Epithelial cell of proximal tubule (primary cell): ENCODE measurements at regions not wholly inside any gene's neighbourhood (a gene's known extent, or its start where the extent isn't known, plus 50 kb on each side); places are given as distances from the start of the nearest gene placed in this dataset.

Experiments
- DNase-seq: peaks from one replicate; pipeline ENCODE4 v3.0.0-alpha.2; 2011; ENCODE audit warnings: low read depth
- H3K4me3 ChIP-seq: 2 replicates; pipeline ENCODE4 v1.5.1; 2011; ENCODE audit warnings: low read depth, mild to moderate bottlenecking, low read length
- TF ChIP-seq, protein P1 (sequence below): conservative IDR thresholded peaks from 2 replicates; pipeline ENCODE4 v1.5.1; 2012; ENCODE audit warnings: low read depth, mild to moderate bottlenecking, low read length

DNA sequence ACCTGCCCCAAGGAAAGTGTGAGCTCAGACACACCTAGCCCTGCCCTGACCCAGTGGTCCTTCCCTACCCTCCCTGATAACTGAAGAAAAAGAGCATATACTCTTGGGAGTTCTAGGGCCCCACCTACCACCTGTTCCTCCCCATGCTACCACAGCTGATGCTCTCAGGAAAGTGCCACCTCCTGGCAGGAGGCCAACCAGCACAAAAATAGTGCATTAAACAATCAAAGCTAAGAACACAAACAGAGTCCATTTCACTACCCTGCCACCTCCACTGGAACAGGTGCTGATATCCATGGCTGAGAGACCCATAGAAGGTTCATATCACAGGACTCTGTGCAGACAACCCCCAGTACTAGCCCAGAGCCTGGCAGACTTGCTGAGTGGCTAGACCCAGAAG lies 288.6 kb upstream of the PHF14 start:
- TF ChIP-seq, protein P1, sequence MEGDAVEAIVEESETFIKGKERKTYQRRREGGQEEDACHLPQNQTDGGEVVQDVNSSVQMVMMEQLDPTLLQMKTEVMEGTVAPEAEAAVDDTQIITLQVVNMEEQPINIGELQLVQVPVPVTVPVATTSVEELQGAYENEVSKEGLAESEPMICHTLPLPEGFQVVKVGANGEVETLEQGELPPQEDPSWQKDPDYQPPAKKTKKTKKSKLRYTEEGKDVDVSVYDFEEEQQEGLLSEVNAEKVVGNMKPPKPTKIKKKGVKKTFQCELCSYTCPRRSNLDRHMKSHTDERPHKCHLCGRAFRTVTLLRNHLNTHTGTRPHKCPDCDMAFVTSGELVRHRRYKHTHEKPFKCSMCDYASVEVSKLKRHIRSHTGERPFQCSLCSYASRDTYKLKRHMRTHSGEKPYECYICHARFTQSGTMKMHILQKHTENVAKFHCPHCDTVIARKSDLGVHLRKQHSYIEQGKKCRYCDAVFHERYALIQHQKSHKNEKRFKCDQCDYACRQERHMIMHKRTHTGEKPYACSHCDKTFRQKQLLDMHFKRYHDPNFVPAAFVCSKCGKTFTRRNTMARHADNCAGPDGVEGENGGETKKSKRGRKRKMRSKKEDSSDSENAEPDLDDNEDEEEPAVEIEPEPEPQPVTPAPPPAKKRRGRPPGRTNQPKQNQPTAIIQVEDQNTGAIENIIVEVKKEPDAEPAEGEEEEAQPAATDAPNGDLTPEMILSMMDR, result no peak
- no peak for DNase-seq
- no peak overlapping the region for H3K4me3 ChIP-seq

DNA sequence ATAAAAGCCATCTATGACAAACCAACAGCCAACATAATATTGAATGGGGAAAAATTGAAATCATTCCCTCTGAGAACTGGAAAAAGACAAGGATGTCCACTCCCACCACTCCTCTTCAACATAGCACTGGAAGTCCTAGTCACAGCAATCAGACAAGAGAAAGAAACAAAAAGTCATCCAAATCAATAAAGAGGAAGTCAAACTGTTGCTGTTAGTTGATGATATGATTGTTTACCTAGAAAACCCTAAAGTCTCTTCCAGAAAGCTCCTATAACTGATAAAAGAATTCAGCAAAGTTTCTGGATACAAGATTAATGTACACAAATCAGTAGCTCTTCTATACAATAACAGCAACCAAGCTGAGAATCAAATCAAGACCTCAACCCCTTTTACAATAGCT lies 285.1 kb upstream of the PHF14 start:
- DNase-seq, result no peak
- TF ChIP-seq, protein P1, result no peak
- H3K4me3 ChIP-seq, result no peak overlapping the region

DNA sequence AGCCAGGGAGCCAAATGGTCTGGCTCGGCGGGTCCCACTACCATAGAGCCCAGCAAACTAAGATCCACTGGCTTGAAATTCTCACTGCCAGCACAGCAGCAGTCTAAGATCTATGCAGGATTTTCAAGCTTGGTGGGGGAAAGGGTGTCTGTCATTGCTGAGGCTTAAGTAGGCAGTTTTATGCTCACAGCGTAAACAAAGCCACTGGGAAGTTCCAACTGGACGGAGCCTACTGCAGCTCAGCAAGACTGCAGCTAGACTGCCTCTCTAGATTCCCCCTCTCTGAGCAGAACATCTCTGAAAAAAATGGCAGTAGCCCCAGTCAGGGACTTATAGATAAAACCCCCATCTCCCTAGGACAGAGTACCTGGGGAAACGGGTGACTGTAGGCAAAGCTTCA lies 277.6 kb upstream of the PHF14 start:
- no peak for DNase-seq
- TF ChIP-seq, protein P1, result no peak

DNA sequence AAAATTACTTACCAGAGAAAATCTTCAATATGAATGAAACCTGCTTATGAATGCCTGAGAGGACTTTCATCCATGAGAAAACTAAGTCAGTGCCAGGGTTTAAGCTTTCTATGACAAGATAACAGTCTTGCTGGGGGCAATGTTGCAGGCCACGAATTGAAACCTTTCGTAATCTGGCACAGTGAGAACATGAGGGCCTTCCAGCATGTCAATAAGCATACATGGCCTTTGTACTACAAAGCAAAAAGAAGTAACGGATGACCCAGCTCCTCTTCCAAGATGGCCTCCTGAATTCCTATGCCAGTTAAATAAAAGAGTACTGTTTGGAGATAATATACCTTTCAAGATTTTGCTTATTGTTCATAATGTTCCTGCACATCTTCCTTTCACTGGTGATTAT lies 270.6 kb upstream of the PHF14 start:
- H3K4me3 ChIP-seq, result no peak overlapping the region
- no peak for DNase-seq
- TF ChIP-seq, protein P1, result no peak

More for the DNA sequence above, 277.6 kb upstream of the PHF14 start:
- H3K4me3 ChIP-seq, result no peak overlapping the region

DNA sequence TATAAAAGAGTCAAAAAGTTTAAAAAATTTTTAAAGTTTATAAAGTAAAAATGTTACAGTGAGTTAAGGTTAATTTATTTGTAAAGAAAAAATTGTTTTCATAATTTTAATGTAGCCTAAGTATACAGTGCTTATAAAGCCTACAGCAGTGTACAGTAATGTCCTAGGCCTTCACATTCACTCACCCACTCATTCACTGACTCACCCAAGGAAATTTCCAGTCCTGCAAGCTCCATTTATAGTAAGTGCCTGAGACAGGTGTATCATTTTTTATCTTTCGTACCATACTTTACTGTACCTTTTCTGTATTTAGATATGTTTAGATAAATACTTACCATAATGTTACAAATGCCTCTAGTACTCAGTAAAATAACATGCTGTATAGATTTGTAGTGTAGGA lies 269.7 kb upstream of the PHF14 start:
- TF ChIP-seq, protein P1, result no peak
- no peak for DNase-seq
- no peak overlapping the region for H3K4me3 ChIP-seq

DNA sequence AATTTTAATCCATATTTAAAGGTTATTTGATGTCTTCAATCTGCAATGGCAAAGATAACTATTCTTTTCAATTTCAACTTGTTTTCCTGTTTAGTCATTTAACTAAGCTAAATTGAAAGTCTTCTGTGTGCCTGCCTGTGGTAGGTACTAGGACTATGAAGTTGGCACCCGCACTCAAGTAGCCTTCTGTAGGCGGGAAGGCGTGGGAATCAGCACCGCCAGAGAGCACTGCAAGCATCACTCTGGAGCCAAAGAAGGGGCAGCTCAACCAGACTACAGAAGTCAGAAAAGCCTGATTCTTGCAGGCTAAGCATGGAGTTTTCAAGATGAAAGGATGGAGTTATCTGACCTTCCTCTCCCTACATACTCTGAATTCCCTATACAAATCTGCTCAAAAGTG lies 269.0 kb upstream of the PHF14 start:
- DNase-seq, result no peak
- no peak overlapping the region for H3K4me3 ChIP-seq
- TF ChIP-seq, protein P1, result no peak

DNA sequence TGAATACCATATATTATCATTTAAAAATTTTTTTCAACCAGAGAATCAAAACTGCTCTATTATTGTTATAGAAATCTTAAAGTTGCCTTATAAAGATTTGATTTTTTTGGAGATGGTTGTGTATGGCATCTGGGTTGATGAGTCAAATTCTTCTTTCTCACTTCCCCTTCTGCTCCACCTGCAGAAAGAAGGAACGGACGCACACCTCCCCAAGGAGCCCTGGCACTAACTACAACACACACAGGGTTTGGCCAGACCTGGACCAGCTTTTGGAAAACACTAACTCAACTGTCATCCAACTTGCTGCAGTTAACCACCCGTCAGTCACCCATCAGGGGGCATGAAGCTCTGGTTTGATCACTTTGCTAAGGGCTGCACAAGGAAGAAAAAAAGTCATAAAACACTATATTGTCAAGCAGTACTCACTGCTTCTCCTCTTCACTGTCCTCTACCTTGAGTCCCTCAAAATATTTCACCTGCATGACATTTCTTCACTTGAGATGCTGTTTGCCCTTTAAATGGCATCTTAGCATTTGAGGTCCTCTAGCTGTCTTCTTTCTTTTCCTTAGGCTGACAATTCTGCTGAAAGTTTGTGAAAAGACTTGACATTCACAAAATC lies 266.7 kb upstream of the PHF14 start:
- DNase-seq, result no peak
- H3K4me3 ChIP-seq, result no peak overlapping the region
- TF ChIP-seq, protein P1, result no peak
